ENCODE measurements at regions not wholly inside any gene's neighbourhood (a gene's known extent, or its start where the extent isn't known, plus 50 kb on each side); places are given as distances from the start of the nearest gene placed in this dataset.

GRCh38 chr3:18885612-18886011 lies 262.7 kb upstream of the KCNH8 start:
- DNase-seq (no peak), ATAC-seq (no peak)
- Mint-ChIP-seq H3K4me1 (ENCODE audit: low read depth) (no peaks in the 10 kb centered on the region), H3K36me3 (ENCODE audit: insufficient read depth) (no peaks in the 10 kb centered on the region), H3K4me3 (no peak overlapping the region), H3K27me3 (ENCODE audit: low read depth) (peaks cover 11% of the 10 kb centered on the region), H3K9me3 (no peaks in the 10 kb centered on the region)

GRCh38 chr3:18883571-18883970 lies 264.7 kb upstream of the KCNH8 start:
- peaks cover 6% of the 10 kb centered on the region for H3K27me3 Mint-ChIP-seq (ENCODE audit: low read depth)
- ATAC-seq (no peak), DNase-seq (no peak)
- H3K36me3 Mint-ChIP-seq (ENCODE audit: insufficient read depth), result no peaks in the 10 kb centered on the region
- no peaks in the 10 kb centered on the region for H3K4me1 Mint-ChIP-seq (ENCODE audit: low read depth)
- no peaks in the 10 kb centered on the region for H3K9me3 Mint-ChIP-seq
- H3K4me3 Mint-ChIP-seq, result no peak overlapping the region

- ATAC-seq (no peak), DNase-seq (no peak)
- Mint-ChIP-seq H3K9me3 (no peaks in the 10 kb centered on the region), H3K36me3 (ENCODE audit: insufficient read depth) (no peaks in the 10 kb centered on the region), H3K4me3 (no peak overlapping the region), H3K4me1 (ENCODE audit: low read depth) (peaks cover 3% of the 10 kb centered on the region), H3K27me3 (ENCODE audit: low read depth) (no peaks in the 10 kb centered on the region)
Observed at GRCh38 chr3:18880691-18881090, 267.6 kb upstream of the KCNH8 start.

- DNase-seq (no peak), ATAC-seq (no peak)
- H3K36me3 Mint-ChIP-seq (ENCODE audit: insufficient read depth), result no peaks in the 10 kb centered on the region
- no peaks in the 10 kb centered on the region for H3K9me3 Mint-ChIP-seq
- H3K27me3 Mint-ChIP-seq (ENCODE audit: low read depth), result no peaks in the 10 kb centered on the region
- H3K4me3 Mint-ChIP-seq, result no peak overlapping the region
- peaks cover 33% of the 10 kb centered on the region for H3K4me1 Mint-ChIP-seq (ENCODE audit: low read depth)
Observed at GRCh38 chr3:18872466-18872865, 275.8 kb upstream of the KCNH8 start.

- peak; percentile 60 to 64 for ATAC-seq
- no peaks in the 10 kb centered on the region for H3K27me3 Mint-ChIP-seq (ENCODE audit: low read depth)
- peaks cover 30% of the 10 kb centered on the region for H3K4me1 Mint-ChIP-seq (ENCODE audit: low read depth)
- H3K36me3 Mint-ChIP-seq (ENCODE audit: insufficient read depth), result no peaks in the 10 kb centered on the region
- H3K4me3 Mint-ChIP-seq, result peak overlapping the region; percentile 37
- H3K9me3 Mint-ChIP-seq, result no peaks in the 10 kb centered on the region
- DNase-seq, result no peak
Observed at GRCh38 chr3:18870642-18871041, 277.7 kb upstream of the KCNH8 start.

- H3K4me1 Mint-ChIP-seq (ENCODE audit: low read depth), result peaks cover 30% of the 10 kb centered on the region
- H3K36me3 Mint-ChIP-seq (ENCODE audit: insufficient read depth), result no peaks in the 10 kb centered on the region
- H3K4me3 Mint-ChIP-seq, result peak overlapping the region; percentile 37
- no peaks in the 10 kb centered on the region for H3K9me3 Mint-ChIP-seq
- H3K27me3 Mint-ChIP-seq (ENCODE audit: low read depth), result no peaks in the 10 kb centered on the region
- DNase-seq (no peak), ATAC-seq (peak; percentile 38 to 49)
Observed at GRCh38 chr3:18870074-18870640, 278.2 kb upstream of the KCNH8 start.

GRCh38 chr3:18868911-18869689 lies 279.2 kb upstream of the KCNH8 start:
- Mint-ChIP-seq H3K36me3 (ENCODE audit: insufficient read depth) (no peaks in the 10 kb centered on the region), H3K4me3 (peak overlapping the region; percentile 37), H3K27me3 (ENCODE audit: low read depth) (no peaks in the 10 kb centered on the region), H3K9me3 (no peaks in the 10 kb centered on the region), H3K4me1 (ENCODE audit: low read depth) (peaks cover 28% of the 10 kb centered on the region)
- ATAC-seq, result peak; percentile 79 to 83
- DNase-seq, result no peak

- H3K4me1 Mint-ChIP-seq (ENCODE audit: low read depth), result peaks cover 25% of the 10 kb centered on the region
- no peak for DNase-seq
- no peaks in the 10 kb centered on the region for H3K36me3 Mint-ChIP-seq (ENCODE audit: insufficient read depth)
- H3K9me3 Mint-ChIP-seq, result no peaks in the 10 kb centered on the region
- no peak for ATAC-seq
- no peaks in the 10 kb centered on the region for H3K27me3 Mint-ChIP-seq (ENCODE audit: low read depth)
- H3K4me3 Mint-ChIP-seq, result no peak overlapping the region
Observed at GRCh38 chr3:18866899-18867298, 281.4 kb upstream of the KCNH8 start.

- no peaks in the 10 kb centered on the region for H3K9me3 Mint-ChIP-seq
- peaks cover 16% of the 10 kb centered on the region for H3K4me1 Mint-ChIP-seq (ENCODE audit: low read depth)
- no peak for DNase-seq
- no peak overlapping the region for H3K4me3 Mint-ChIP-seq
- no peak for ATAC-seq
- H3K36me3 Mint-ChIP-seq (ENCODE audit: insufficient read depth), result no peaks in the 10 kb centered on the region
- no peaks in the 10 kb centered on the region for H3K27me3 Mint-ChIP-seq (ENCODE audit: low read depth)
Observed at GRCh38 chr3:18864933-18865731, 283.2 kb upstream of the KCNH8 start.

- Mint-ChIP-seq H3K36me3 (ENCODE audit: insufficient read depth) (no peaks in the 10 kb centered on the region), H3K9me3 (no peaks in the 10 kb centered on the region), H3K27me3 (ENCODE audit: low read depth) (no peaks in the 10 kb centered on the region), H3K4me1 (ENCODE audit: low read depth) (no peaks in the 10 kb centered on the region), H3K4me3 (no peak overlapping the region)
- ATAC-seq (no peak), DNase-seq (no peak)
Observed at GRCh38 chr3:18862077-18862476, 286.2 kb upstream of the KCNH8 start.

- no peak for DNase-seq
- ATAC-seq, result no peak
- H3K4me1 Mint-ChIP-seq (ENCODE audit: low read depth), result no peaks in the 10 kb centered on the region
- H3K27me3 Mint-ChIP-seq (ENCODE audit: low read depth), result no peaks in the 10 kb centered on the region
- H3K4me3 Mint-ChIP-seq, result no peak overlapping the region
- H3K36me3 Mint-ChIP-seq (ENCODE audit: insufficient read depth), result no peaks in the 10 kb centered on the region
- H3K9me3 Mint-ChIP-seq, result no peaks in the 10 kb centered on the region
Observed at GRCh38 chr3:18861137-18861536, 287.2 kb upstream of the KCNH8 start.

GRCh38 chr3:18853269-18853668 lies 295.0 kb upstream of the KCNH8 start:
- DNase-seq, result no peak
- Mint-ChIP-seq H3K9me3 (no peaks in the 10 kb centered on the region), H3K27me3 (ENCODE audit: low read depth) (peaks cover 4% of the 10 kb centered on the region), H3K4me3 (no peak overlapping the region), H3K4me1 (ENCODE audit: low read depth) (no peaks in the 10 kb centered on the region), H3K36me3 (ENCODE audit: insufficient read depth) (no peaks in the 10 kb centered on the region)
- no peak for ATAC-seq

GRCh38 chr3:18847583-18848197 lies 300.6 kb upstream of the KCNH8 start:
- peaks cover 2% of the 10 kb centered on the region for H3K4me1 Mint-ChIP-seq (ENCODE audit: low read depth)
- ATAC-seq, result peak; percentile 37 to 58
- H3K4me3 Mint-ChIP-seq, result no peak overlapping the region
- peaks cover 3% of the 10 kb centered on the region for H3K27me3 Mint-ChIP-seq (ENCODE audit: low read depth)
- no peak for DNase-seq
- H3K9me3 Mint-ChIP-seq, result no peaks in the 10 kb centered on the region
- H3K36me3 Mint-ChIP-seq (ENCODE audit: insufficient read depth), result no peaks in the 10 kb centered on the region

- no peak for DNase-seq
- Mint-ChIP-seq H3K9me3 (no peaks in the 10 kb centered on the region), H3K4me3 (no peak overlapping the region), H3K27me3 (ENCODE audit: low read depth) (no peaks in the 10 kb centered on the region), H3K36me3 (ENCODE audit: insufficient read depth) (no peaks in the 10 kb centered on the region), H3K4me1 (ENCODE audit: low read depth) (peaks cover 2% of the 10 kb centered on the region)
- no peak for ATAC-seq
Observed at GRCh38 chr3:18843983-18844382, 304.3 kb upstream of the KCNH8 start.
